ENCODE measurements at regions not wholly inside any gene's neighbourhood (a gene's known extent, or its start where the extent isn't known, plus 50 kb on each side); places are given as distances from the start of the nearest gene placed in this dataset.

GRCh38 chr10:9833942-9834341, 1183.7 kb upstream of the CELF2 start:
- TF ChIP-seq CTCF (IDR thresholded peaks at IDR 0.05; ENCODE audit: extremely low read depth in 1 of 2, insufficient read depth in 1 of 2, low read depth in 1 of 2, low read length in 2 of 2) = no peak
- no peak for TF ChIP-seq POLR2AphosphoS5 (IDR thresholded peaks at IDR 0.05; ENCODE audit: insufficient read depth, low read depth, low read length)
- no peak for TF ChIP-seq MYC (IDR thresholded peaks at IDR 0.05; ENCODE audit: low read depth, low read length)
- TF ChIP-seq POLR2A (IDR thresholded peaks at IDR 0.05; ENCODE audit: low read depth, low read length) = no peak
- no peak for TF ChIP-seq FOS (IDR thresholded peaks at IDR 0.05; ENCODE audit: borderline replicate concordance, insufficient read depth, low read length)
- TF ChIP-seq EZH2 (IDR thresholded peaks at IDR 0.05; ENCODE audit: borderline replicate concordance, low read depth, low read length, severe bottlenecking) = no peak

Measured in endothelial cell of umbilical vein (primary cell).